Inferior parietal cortex (tissue), 1 donor: ENCODE measurements at regions not wholly inside any gene's neighbourhood (a gene's known extent, or its start where the extent isn't known, plus 50 kb on each side); places are given as distances from the start of the nearest gene placed in this dataset.
A peak's percentile ranks its signal among the peaks of the same experiment; 100 is the strongest.
"Not testable (repeated sequence)": the region's sequence is repeated elsewhere in the genome, so short reads cannot be mapped to it uniquely, and the experiment has no call there.

Experiments
- DNase-seq: peaks from one replicate; pipeline ENCODE4 v3.0.0-alpha.2; 2016; ENCODE audit errors: extremely low spot score

GRCh38 chr1:182259968-182260367 is 131.6 kb downstream of the GLUL start:
- DNase-seq = no peak

- no peak for DNase-seq
These were observed 132.2 kb downstream of the GLUL start for GRCh38 chr1:182259229-182259872.

- no peak for DNase-seq
These were observed 134.1 kb downstream of the GLUL start for GRCh38 chr1:182257369-182258063.

- no peak for DNase-seq
These were observed 134.7 kb downstream of the GLUL start for GRCh38 chr1:182256931-182257330.

- no peak for DNase-seq
These were observed 136.1 kb downstream of the GLUL start for GRCh38 chr1:182255494-182255893.

GRCh38 chr1:182253319-182253860 is 138.2 kb downstream of the GLUL start:
- DNase-seq = no peak

DNA sequence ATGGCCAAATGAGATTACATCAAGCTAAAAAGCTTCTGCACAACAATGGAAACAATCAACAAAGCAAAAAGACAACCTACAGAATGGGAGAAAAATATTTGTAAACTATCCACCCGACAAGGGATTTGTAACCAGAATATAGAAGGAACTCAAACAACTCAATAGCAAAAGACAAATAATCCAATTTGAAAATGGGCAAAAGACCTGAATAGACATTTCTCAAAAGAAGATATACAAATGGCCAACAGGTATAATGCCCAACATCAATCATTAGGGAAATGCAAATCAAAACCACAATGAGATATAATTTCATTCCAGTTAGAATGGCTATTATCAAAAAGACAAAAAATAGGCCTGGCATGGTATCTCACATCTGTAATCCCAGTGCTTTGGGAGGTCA is 140.0 kb downstream of the GLUL start:
- no peak for DNase-seq

DNA sequence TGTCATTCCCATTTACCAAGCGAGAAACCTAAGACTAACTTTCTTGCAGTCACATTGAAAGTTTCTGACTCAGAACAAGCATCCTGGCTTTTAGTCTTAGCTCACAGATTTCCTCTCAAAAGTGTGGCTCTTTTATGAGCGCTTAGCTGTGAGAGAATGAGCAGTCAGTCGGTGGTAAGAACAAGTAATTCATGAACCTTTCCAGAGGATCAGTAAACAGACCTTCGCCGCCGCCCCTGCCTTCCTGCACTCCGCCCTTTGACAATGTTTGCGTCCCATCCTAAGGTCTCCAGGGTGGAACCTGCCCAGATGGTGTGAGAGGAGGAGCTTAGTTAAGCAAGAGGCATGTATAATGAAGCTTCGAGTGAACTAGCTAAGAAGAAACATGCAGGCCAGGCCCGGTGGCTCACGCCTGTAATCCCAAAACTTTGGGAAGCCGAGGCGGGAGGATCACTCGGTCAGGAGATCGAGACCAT is 142.4 kb downstream of the GLUL start:
- no peak for DNase-seq

DNA sequence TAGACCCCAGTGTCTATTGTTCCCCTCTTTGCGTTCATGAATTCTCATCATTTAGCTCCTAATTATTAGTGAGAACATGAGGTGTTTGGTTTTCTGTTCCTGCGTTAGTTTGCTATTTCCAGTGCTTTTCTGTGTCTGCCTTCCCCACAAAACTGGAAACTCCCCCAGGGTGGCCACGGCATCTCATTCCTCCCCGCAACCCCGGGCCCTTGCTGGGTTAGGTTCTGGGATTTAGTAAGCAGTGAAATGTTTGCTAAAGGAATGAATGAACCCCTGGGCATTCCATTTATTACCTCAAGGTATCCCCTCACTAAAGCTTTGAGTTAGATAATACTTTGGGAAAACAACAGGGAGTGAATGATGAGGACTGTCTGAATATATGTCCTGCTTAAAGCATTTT is 142.9 kb downstream of the GLUL start:
- DNase-seq = no peak

DNA sequence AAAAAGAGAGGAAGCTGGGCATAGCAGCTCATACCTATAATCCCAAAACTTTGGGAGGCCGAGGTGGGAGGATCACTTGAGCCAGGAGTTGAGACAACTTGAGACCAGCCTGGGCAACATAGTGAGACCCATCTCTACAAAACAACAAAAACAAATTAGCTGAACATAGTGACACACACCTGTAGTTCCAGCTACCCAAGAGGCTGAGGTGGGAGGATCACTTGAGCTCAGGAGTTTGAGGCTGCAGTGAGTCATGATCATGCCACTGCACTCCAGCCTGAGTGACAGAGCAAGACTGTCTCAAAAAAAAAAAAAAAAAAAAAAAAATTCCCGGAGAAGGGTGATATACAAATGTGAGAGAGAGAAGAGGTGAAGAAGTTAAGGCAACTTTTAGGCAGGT is 143.8 kb downstream of the GLUL start:
- not testable (repeated sequence) for DNase-seq

DNA sequence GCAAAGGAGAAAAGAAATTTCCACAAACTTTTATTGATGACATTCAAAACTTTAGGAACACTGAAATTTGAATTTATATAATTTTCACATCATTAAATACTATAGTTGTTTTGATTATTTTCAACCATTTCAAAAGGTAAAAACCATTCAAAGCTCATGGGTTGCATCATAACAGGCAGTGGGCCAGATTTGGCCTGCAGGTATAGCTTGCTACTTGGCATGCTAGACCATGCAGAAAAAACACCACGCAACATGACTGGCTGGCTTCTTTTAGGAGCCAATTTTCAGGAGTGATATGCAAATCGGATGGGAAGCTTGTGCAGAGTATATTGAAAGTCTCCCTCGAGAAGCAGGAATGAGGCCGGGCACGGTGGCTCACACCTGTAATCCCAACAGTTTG is 144.8 kb downstream of the GLUL start:
- no peak for DNase-seq

DNA sequence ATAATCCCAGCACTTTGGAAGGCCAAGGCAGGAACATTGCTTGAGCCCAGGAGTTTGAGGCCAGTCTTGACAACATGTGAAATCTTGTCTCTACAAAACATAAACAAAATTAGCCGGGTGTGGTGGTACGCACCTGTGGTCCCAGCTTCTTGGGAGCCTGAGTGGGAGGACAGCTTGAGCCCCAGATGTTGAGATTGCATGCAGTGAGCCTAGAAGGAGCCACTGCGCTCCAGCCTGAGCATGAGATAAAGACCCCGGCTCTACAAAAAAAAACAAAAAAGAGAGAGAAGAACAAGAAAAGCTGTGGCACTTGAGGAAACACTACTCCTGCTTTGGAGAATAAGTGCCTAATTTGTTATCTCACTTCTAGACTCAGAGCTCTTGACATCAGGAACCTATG is 146.6 kb downstream of the GLUL start:
- no peak for DNase-seq

DNA sequence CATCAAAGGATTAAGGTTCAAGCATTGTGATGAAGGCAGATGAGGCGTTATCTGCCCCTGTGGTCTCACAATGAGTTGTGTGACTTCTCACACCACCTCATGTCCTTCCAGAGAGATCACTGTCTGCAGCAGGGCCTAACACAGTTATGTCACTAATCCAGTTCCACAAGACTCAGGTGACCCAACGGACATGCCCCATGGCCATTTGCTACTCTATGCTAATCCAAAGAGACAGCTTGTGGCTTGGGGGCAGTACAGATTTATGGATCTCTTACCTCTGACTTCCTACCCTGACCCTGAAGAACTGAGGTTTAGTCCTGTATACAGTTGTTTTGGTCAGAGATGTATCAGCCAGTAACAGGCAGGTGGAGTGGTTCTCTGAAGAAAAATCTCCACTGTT is 147.1 kb downstream of the GLUL start:
- no peak for DNase-seq

GRCh38 chr1:182242641-182243040 is 148.9 kb downstream of the GLUL start:
- DNase-seq = no peak

- DNase-seq = no peak
These were observed 151.5 kb downstream of the GLUL start for GRCh38 chr1:182240085-182240484.

DNA sequence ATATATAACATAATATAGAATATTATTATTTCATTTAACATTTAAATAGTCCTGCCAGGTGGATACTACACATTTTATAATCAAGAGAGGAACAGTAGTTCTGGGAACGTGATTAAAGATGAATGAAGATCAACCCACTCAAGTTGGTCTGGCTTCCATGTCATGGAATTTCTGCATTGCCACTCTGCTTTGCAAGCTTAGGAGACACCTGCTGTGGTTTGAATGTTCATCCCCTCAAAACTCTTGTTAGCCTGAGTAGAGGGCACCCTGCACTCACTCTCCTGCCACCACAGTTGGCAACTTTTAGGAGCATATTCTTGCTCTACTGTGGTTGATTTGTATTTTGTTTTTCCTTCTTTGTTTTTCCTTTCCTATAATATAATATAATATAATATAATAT is 153.2 kb downstream of the GLUL start:
- no peak for DNase-seq

GRCh38 chr1:182237329-182237728 is 154.3 kb downstream of the GLUL start:
- no peak for DNase-seq

DNA sequence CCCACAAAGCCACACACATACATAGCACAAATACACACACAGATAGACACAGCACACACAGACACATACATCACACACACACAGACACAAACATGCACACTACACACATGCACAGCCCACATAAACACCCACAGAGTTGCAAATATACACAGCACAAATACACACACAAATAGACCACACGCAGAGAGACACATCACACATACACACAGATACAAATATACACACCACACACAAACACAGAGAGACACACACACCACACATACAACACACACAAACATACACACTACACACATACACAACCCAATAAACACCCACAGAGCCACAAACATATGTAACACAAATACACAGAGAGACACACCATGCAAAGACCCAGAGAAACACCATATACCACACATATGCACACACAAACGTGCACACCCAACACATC is 154.9 kb downstream of the GLUL start:
- no peak for DNase-seq

GRCh38 chr1:182235952-182236650 is 155.5 kb downstream of the GLUL start:
- DNase-seq = peak; percentile 56

DNA sequence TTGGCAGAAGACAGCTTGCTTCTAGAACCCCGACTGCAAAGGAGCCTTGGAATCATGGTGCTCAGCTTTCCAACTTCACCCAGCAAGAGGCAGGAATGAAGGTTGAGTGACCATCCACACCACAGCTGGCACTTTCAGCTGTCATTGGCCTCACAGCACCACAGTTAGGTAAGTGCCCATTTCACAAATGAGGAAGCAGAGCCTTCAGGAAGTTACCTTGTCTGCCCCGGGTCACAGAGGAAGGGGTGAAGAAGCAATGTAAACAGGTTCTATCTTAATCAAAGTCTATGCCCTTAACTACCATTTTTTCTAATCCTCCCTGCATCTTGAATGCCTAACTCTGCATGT is 156.0 kb downstream of the GLUL start:
- no peak for DNase-seq

- DNase-seq = no peak
These were observed 161.6 kb downstream of the GLUL start for GRCh38 chr1:182229921-182230491.

- no peak for DNase-seq
These were observed 162.1 kb downstream of the GLUL start for GRCh38 chr1:182229451-182229850.
